ENCODE measurements at regions not wholly inside any gene's neighbourhood (a gene's known extent, or its start where the extent isn't known, plus 50 kb on each side); places are given as distances from the start of the nearest gene placed in this dataset.
A peak's percentile ranks its signal among the peaks of the same experiment; 100 is the strongest.

- no peak for DNase-seq
- intact Hi-C loops (cut with DNase I): loop anchor here (2.0 to 10.0 kb wide), 2 partner anchors 962 to 1822 kb away; partner anchors contain the start of gene NR4A2
Measured at GRCh38 chr2:155372969-155373368, 674.5 kb downstream of the KCNJ3 start.

GRCh38 chr2:155368934-155369333 lies 670.4 kb downstream of the KCNJ3 start:
- intact Hi-C loops (cut with DNase I): no loop called here
- no peak for DNase-seq

- intact Hi-C loops (cut with DNase I): no loop called here
Measured at GRCh38 chr2:155364766-155365165, 666.3 kb downstream of the KCNJ3 start.

GRCh38 chr2:155363349-155363888 lies 664.9 kb downstream of the KCNJ3 start:
- intact Hi-C loops (cut with DNase I): no loop called here
- DNase-seq: no peak

More at GRCh38 chr2:155364766-155365165, 666.3 kb downstream of the KCNJ3 start:
- no peak for DNase-seq

GRCh38 chr2:155357172-155357571 lies 658.7 kb downstream of the KCNJ3 start:
- intact Hi-C loops (cut with DNase I): no loop called here
- peak in 1 of 10 donors; percentile 34 for DNase-seq

GRCh38 chr2:155356250-155356649 lies 657.8 kb downstream of the KCNJ3 start:
- intact Hi-C loops (cut with DNase I): no loop called here
- no peak for DNase-seq

GRCh38 chr2:155350783-155351580 lies 652.5 kb downstream of the KCNJ3 start:
- intact Hi-C loops (cut with DNase I): no loop called here
- no peak for DNase-seq

GRCh38 chr2:155332016-155332415 lies 633.5 kb downstream of the KCNJ3 start:
- intact Hi-C loops (cut with DNase I): no loop called here
- no peak for DNase-seq

- DNase-seq: no peak
- intact Hi-C loops (cut with DNase I): no loop called here
Measured at GRCh38 chr2:155320236-155320635, 621.7 kb downstream of the KCNJ3 start.

GRCh38 chr2:155318710-155319109 lies 620.2 kb downstream of the KCNJ3 start:
- intact Hi-C loops (cut with DNase I): no loop called here
- DNase-seq: no peak

GRCh38 chr2:155315768-155316167 lies 617.3 kb downstream of the KCNJ3 start:
- intact Hi-C loops (cut with DNase I): no loop called here
- no peak for DNase-seq

GRCh38 chr2:155310589-155310988 lies 612.1 kb downstream of the KCNJ3 start:
- intact Hi-C loops (cut with DNase I): no loop called here
- no peak for DNase-seq

GRCh38 chr2:155309483-155309882 lies 611.0 kb downstream of the KCNJ3 start:
- intact Hi-C loops (cut with DNase I): loop anchor here (2.0 to 10.0 kb wide), 2 partner anchors 685 to 875 kb away; no protein-coding TSS in a partner anchor
- DNase-seq: no peak

GRCh38 chr2:155308367-155309009 lies 610.0 kb downstream of the KCNJ3 start:
- intact Hi-C loops (cut with DNase I): loop anchor here (2.0 to 10.0 kb wide), 2 partner anchors 684 to 874 kb away; no protein-coding TSS in a partner anchor
- DNase-seq: no peak

- intact Hi-C loops (cut with DNase I): loop anchor here (10.0 kb wide), 1 partner anchor 866 kb away; no protein-coding TSS in a partner anchor
Measured at GRCh38 chr2:155301221-155301620, 602.7 kb downstream of the KCNJ3 start.

GRCh38 chr2:155298001-155298400 lies 599.5 kb downstream of the KCNJ3 start:
- intact Hi-C loops (cut with DNase I): no loop called here
- DNase-seq: no peak

More at GRCh38 chr2:155301221-155301620, 602.7 kb downstream of the KCNJ3 start:
- DNase-seq: no peak

GRCh38 chr2:155294358-155294757 lies 595.9 kb downstream of the KCNJ3 start:
- intact Hi-C loops (cut with DNase I): no loop called here
- DNase-seq: no peak

- no peak for DNase-seq
- intact Hi-C loops (cut with DNase I): no loop called here
Measured at GRCh38 chr2:155281907-155282306, 583.4 kb downstream of the KCNJ3 start.

GRCh38 chr2:155273323-155273722 lies 574.8 kb downstream of the KCNJ3 start:
- DNase-seq: no peak
- intact Hi-C loops (cut with DNase I): no loop called here

GRCh38 chr2:155266583-155266982 lies 568.1 kb downstream of the KCNJ3 start:
- intact Hi-C loops (cut with DNase I): no loop called here
- DNase-seq: no peak

GRCh38 chr2:155266109-155266508 lies 567.6 kb downstream of the KCNJ3 start:
- DNase-seq: no peak
- intact Hi-C loops (cut with DNase I): no loop called here
